HEK293 (cell line): ENCODE measurements at regions not wholly inside any gene's neighbourhood (a gene's known extent, or its start where the extent isn't known, plus 50 kb on each side); places are given as distances from the start of the nearest gene placed in this dataset.

ENCODE experiments used
- CTCF ChIA-PET: fragments of 350-600 bp; formaldehyde crosslinking; extraction: SDS; loops from one replicate; lab custom pipeline; 2021; ENCODE audit warnings: antibody characterized with exemption; lab: Yijun Ruan, JAX
- POLR2A ChIA-PET: fragments of 300-600 bp; formaldehyde crosslinking; extraction: SDS; loops from one replicate; lab custom pipeline; 2020; ENCODE audit warnings: antibody characterized with exemption, inconsistent platforms; lab: Yijun Ruan, JAX
- H3K27ac ChIP-seq: fragments of 200-500 bp; sonication (Bioruptor generic); 2 replicates; pipeline ENCODE4 v1.5.1; 2014; ENCODE audit warnings: low read depth, low read length, control low read depth, inconsistent platforms; ENCODE audit errors: extremely low read depth
- H3K36me3 ChIP-seq, 2 experiments: fragments of 200-500 bp in 1 of 2; sonication (Bioruptor generic) in 1 of 2; 1 replicate in 1 of 2; 2 replicates in 1 of 2; pipeline ENCODE4 v1.5.1; 2014 to 2017; ENCODE audit warnings: inconsistent platforms in 2 of 2, low read length in 2 of 2; ENCODE audit not compliant: control insufficient read depth in 2 of 2, insufficient read depth in 1 of 2
- H3K4me1 ChIP-seq: fragments of 200-500 bp; sonication (Bioruptor generic); 2 replicates; pipeline ENCODE4 v1.5.1; 2014; ENCODE audit warnings: mild to moderate bottlenecking, low read length, inconsistent platforms; ENCODE audit not compliant: control insufficient read depth, insufficient read depth
- H3K4me3 ChIP-seq: 2 replicates; pipeline ENCODE4 v1.5.1; 2011; ENCODE audit warnings: low read depth, mild to moderate bottlenecking, control low read depth, low read length, moderate library complexity
- H3K9me3 ChIP-seq: fragments of 200-500 bp; sonication (Bioruptor generic); 2 replicates; pipeline ENCODE4 v1.5.1; 2014; ENCODE audit warnings: low read depth, low read length, inconsistent platforms; ENCODE audit not compliant: control insufficient read depth, insufficient read depth
- HOXA7 ChIP-seq: sonication (generic); formaldehyde crosslinking; IDR thresholded peaks from 2 replicates; pipeline ENCODE4 v1.8.1; 2022; ENCODE audit warnings: missing genetic modification reagents, borderline replicate concordance
- MEIS1 ChIP-seq: sonication (generic); formaldehyde crosslinking; IDR thresholded peaks from 2 replicates; pipeline ENCODE4 v1.8.1; 2022; ENCODE audit warnings: missing genetic modification reagents, mild to moderate bottlenecking, borderline replicate concordance
- MZF1 ChIP-seq: fragments of 450-650 bp; formaldehyde crosslinking; IDR thresholded peaks from 2 replicates; pipeline ENCODE4 v1.5.1; 2017; ENCODE audit warnings: missing biosample characterization, missing genetic modification characterization, borderline replicate concordance
- OSR2 ChIP-seq: fragments of 450-650 bp; formaldehyde crosslinking; IDR thresholded peaks from 2 replicates; pipeline ENCODE4 v1.5.1; 2016; ENCODE audit warnings: missing biosample characterization, missing genetic modification characterization
- SETDB1 ChIP-seq: IDR thresholded peaks from one replicate; pipeline ENCODE4 v1.6.1; 2017; ENCODE audit warnings: mild to moderate bottlenecking, low read length, moderate library complexity, mixed read lengths; ENCODE audit not compliant: insufficient read length
- ZBTB21 ChIP-seq: fragments of 450-650 bp; formaldehyde crosslinking; IDR thresholded peaks from 2 replicates; pipeline ENCODE4 v1.5.1; 2017; ENCODE audit warnings: missing biosample characterization, missing genetic modification characterization
- ZFP41 ChIP-seq: fragments of 450-650 bp; formaldehyde crosslinking; IDR thresholded peaks from 2 replicates; pipeline ENCODE4 v1.5.1; 2016; ENCODE audit warnings: missing biosample characterization, missing genetic modification characterization, borderline replicate concordance
- ZNF112 ChIP-seq: fragments of 450-650 bp; formaldehyde crosslinking; IDR thresholded peaks from 2 replicates; pipeline ENCODE4 v1.5.0; 2017; ENCODE audit warnings: missing biosample characterization, missing genetic modification characterization
- ZNF121 ChIP-seq: fragments of 450-650 bp; formaldehyde crosslinking; IDR thresholded peaks from 2 replicates; pipeline ENCODE4 v1.5.1; 2016; ENCODE audit warnings: missing biosample characterization, missing genetic modification characterization
- ZNF157 ChIP-seq: fragments of 450-650 bp; formaldehyde crosslinking; IDR thresholded peaks from 2 replicates; pipeline ENCODE4 v1.5.1; 2016; ENCODE audit warnings: missing biosample characterization, missing genetic modification characterization
- ZNF174 ChIP-seq: fragments of 450-650 bp; formaldehyde crosslinking; IDR thresholded peaks from 2 replicates; pipeline ENCODE4 v1.5.0; 2017; ENCODE audit warnings: missing biosample characterization, mild to moderate bottlenecking, missing genetic modification characterization
- ZNF239 ChIP-seq: fragments of 450-650 bp; formaldehyde crosslinking; IDR thresholded peaks from 2 replicates; pipeline ENCODE4 v1.5.1; 2016; ENCODE audit warnings: missing biosample characterization, missing genetic modification characterization
- ZNF266 ChIP-seq: fragments of 450-650 bp; formaldehyde crosslinking; IDR thresholded peaks from 2 replicates; pipeline ENCODE4 v1.5.1; 2016; ENCODE audit warnings: missing biosample characterization, missing genetic modification characterization, low read depth
- ZNF350 ChIP-seq: fragments of 450-650 bp; formaldehyde crosslinking; IDR thresholded peaks from 2 replicates; pipeline ENCODE4 v1.5.0; 2017; ENCODE audit warnings: missing biosample characterization, mild to moderate bottlenecking, missing genetic modification characterization
- ZNF366 ChIP-seq: fragments of 450-650 bp; formaldehyde crosslinking; conservative IDR thresholded peaks from 2 replicates; pipeline ENCODE4 v1.5.1; 2016; ENCODE audit warnings: missing biosample characterization, missing genetic modification characterization
- ZNF433 ChIP-seq: fragments of 450-650 bp; formaldehyde crosslinking; IDR thresholded peaks from 2 replicates; pipeline ENCODE4 v1.5.1; 2016; ENCODE audit warnings: missing biosample characterization, missing genetic modification characterization, low read depth
- ZNF561 ChIP-seq: fragments of 450-650 bp; IDR thresholded peaks from 2 replicates; pipeline ENCODE4 v1.5.1; 2018; ENCODE audit warnings: missing biosample characterization, missing genetic modification characterization, borderline replicate concordance
- ZNF610 ChIP-seq: fragments of 450-650 bp; formaldehyde crosslinking; IDR thresholded peaks from 2 replicates; pipeline ENCODE4 v1.5.1; 2016; ENCODE audit warnings: missing biosample characterization, missing genetic modification characterization, borderline replicate concordance
- ZNF654 ChIP-seq: fragments of 450-650 bp; formaldehyde crosslinking; IDR thresholded peaks from 2 replicates; pipeline ENCODE4 v1.5.1; 2016; ENCODE audit warnings: low read depth, missing biosample characterization, missing genetic modification characterization
- ZNF776 ChIP-seq: fragments of 450-650 bp; formaldehyde crosslinking; IDR thresholded peaks from 2 replicates; pipeline ENCODE4 v1.5.0; 2017; ENCODE audit warnings: missing biosample characterization, missing genetic modification characterization, borderline replicate concordance
- ZNF837 ChIP-seq: fragments of 450-650 bp; formaldehyde crosslinking; IDR thresholded peaks from 2 replicates; pipeline ENCODE4 v1.5.1; 2016; ENCODE audit warnings: missing biosample characterization, missing genetic modification characterization
- ZSCAN30 ChIP-seq: fragments of 450-650 bp; IDR thresholded peaks from 2 replicates; pipeline ENCODE4 v1.5.1; 2018; ENCODE audit warnings: missing biosample characterization, mild to moderate bottlenecking, missing genetic modification characterization, moderate library complexity
- TF ChIP-seq, protein P1 (sequence below): fragments of 450-650 bp; formaldehyde crosslinking; IDR thresholded peaks from 2 replicates; pipeline ENCODE4 v1.5.1; 2016; ENCODE audit warnings: missing biosample characterization, missing genetic modification characterization
- TF ChIP-seq, protein P2 (sequence below): fragments of 450-650 bp; formaldehyde crosslinking; optimal IDR thresholded peaks from 2 replicates; pipeline ENCODE3; 2016; ENCODE audit warnings: missing biosample characterization, mild to moderate bottlenecking, missing genetic modification characterization

- Histone ChIP-seq H3K4me1 (no peaks in the 10 kb centered on the region), H3K9me3 (no peaks in the 10 kb centered on the region), H3K4me3 (no peak overlapping the region), H3K27ac (no peak overlapping the region), H3K36me3 (no peaks in the 10 kb centered on the region)
- CTCF ChIA-PET: interaction anchor here (0.5 kb wide), 1 partner anchor 21 kb away, joined by 3 read pairs; no protein-coding TSS in a partner anchor
- TF ChIP-seq ZNF350 (tag by site-specific recombination) (no peak), ZNF239 (tag by site-specific recombination) (no peak), ZNF112 (tag by site-specific recombination) (no peak), ZNF654 (no peak)
- POLR2A ChIA-PET: no interaction called here
These were observed 244.2 kb upstream of the DAB2 start for GRCh38 chr5:39668980-39669379.

DNA sequence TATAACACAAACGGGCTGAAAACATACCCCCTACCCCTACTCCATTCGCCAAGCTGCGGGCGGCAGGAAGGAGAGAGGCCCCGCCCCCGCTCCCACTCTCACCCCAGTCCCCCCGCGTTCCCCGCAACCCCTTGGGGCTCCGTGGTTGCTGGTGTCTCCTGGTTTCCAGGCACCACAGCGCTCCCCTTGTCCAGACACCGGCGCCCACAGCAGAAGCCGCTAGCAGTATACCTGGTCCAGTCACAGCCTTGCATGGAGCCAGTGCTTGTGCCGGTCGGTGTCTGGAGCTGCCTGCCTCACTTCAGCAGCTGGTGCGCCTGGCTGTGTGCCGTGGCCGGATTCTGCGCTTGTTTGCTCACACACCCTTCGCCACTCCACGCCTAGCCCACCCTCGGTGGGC lies 240.5 kb upstream of the DAB2 start:
- H3K27ac ChIP-seq: no peak overlapping the region
- H3K36me3 ChIP-seq: no peaks in the 10 kb centered on the region
- H3K9me3 ChIP-seq: no peaks in the 10 kb centered on the region
- H3K4me1 ChIP-seq: no peaks in the 10 kb centered on the region
- POLR2A ChIA-PET: no interaction called here
- CTCF ChIA-PET: no interaction called here
- no peak overlapping the region for H3K4me3 ChIP-seq
- TF ChIP-seq ZNF366 (tag by site-specific recombination) (no peak), ZNF433 (tag by site-specific recombination) (no peak), ZNF266 (tag by site-specific recombination) (no peak), ZNF174 (tag by site-specific recombination) (no peak), ZSCAN30 (tag by site-specific recombination) (no peak), HOXA7 (CRISPR knock-in tag) (no peak), MZF1 (tag by site-specific recombination) (no peak), SETDB1 (no peak), ZNF121 (tag by site-specific recombination) (no peak), ZNF561 (tag by site-specific recombination) (no peak)
- TF ChIP-seq, protein P1, sequence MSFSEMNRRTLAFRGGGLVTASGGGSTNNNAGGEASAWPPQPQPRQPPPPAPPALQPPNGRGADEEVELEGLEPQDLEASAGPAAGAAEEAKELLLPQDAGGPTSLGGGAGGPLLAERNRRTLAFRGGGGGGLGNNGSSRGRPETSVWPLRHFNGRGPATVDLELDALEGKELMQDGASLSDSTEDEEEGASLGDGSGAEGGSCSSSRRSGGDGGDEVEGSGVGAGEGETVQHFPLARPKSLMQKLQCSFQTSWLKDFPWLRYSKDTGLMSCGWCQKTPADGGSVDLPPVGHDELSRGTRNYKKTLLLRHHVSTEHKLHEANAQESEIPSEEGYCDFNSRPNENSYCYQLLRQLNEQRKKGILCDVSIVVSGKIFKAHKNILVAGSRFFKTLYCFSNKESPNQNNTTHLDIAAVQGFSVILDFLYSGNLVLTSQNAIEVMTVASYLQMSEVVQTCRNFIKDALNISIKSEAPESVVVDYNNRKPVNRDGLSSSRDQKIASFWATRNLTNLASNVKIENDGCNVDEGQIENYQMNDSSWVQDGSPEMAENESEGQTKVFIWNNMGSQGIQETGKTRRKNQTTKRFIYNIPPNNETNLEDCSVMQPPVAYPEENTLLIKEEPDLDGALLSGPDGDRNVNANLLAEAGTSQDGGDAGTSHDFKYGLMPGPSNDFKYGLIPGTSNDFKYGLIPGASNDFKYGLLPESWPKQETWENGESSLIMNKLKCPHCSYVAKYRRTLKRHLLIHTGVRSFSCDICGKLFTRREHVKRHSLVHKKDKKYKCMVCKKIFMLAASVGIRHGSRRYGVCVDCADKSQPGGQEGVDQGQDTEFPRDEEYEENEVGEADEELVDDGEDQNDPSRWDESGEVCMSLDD (tag by site-specific recombination): no peak

GRCh38 chr5:39662945-39663344 lies 238.2 kb upstream of the DAB2 start:
- Histone ChIP-seq H3K4me1 (no peaks in the 10 kb centered on the region), H3K9me3 (no peaks in the 10 kb centered on the region), H3K36me3 (no peaks in the 10 kb centered on the region), H3K27ac (no peak overlapping the region), H3K4me3 (no peak overlapping the region)
- ChIA-PET CTCF (interaction anchor here (0.7 kb wide), 1 partner anchor 812 kb away, joined by 3 read pairs; no protein-coding TSS in a partner anchor), POLR2A (no interaction called here)
- TF ChIP-seq OSR2 (tag by site-specific recombination) (no peak), ZFP41 (no peak), ZNF837 (tag by site-specific recombination) (no peak), ZBTB21 (no peak), ZNF174 (tag by site-specific recombination) (no peak), ZNF610 (tag by site-specific recombination) (no peak), MEIS1 (CRISPR knock-in tag) (no peak), ZNF157 (tag by site-specific recombination) (no peak), ZNF776 (tag by site-specific recombination) (no peak)
- TF ChIP-seq, protein P2, sequence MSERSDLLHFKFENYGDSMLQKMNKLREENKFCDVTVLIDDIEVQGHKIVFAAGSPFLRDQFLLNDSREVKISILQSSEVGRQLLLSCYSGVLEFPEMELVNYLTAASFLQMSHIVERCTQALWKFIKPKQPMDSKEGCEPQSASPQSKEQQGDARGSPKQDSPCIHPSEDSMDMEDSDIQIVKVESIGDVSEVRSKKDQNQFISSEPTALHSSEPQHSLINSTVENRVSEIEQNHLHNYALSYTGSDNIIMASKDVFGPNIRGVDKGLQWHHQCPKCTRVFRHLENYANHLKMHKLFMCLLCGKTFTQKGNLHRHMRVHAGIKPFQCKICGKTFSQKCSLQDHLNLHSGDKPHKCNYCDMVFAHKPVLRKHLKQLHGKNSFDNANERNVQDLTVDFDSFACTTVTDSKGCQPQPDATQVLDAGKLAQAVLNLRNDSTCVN (tag by site-specific recombination): no peak
